ENCODE measurements at regions not wholly inside any gene's neighbourhood (a gene's known extent, or its start where the extent isn't known, plus 50 kb on each side); places are given as distances from the start of the nearest gene placed in this dataset.

GRCh38 chr17:55561316-55561972 lies 50.2 kb upstream of the SMIM36 start:
- no peak for ATAC-seq
- TF ChIP-seq GLIS3 (CRISPR knock-in tag; IDR thresholded peaks at IDR 0.05) (no peak), ISL1 (CRISPR knock-in tag; IDR thresholded peaks at IDR 0.05) (no peak), TSHZ2 (CRISPR knock-in tag; IDR thresholded peaks at IDR 0.05) (no peak), SNAI2 (CRISPR knock-in tag; IDR thresholded peaks at IDR 0.05) (no peak), ZNF565 (CRISPR knock-in tag; conservative IDR thresholded peaks at IDR 0.05; ENCODE audit: low read depth) (no peak), POU6F1 (CRISPR knock-in tag; IDR thresholded peaks at IDR 0.05; ENCODE audit: borderline replicate concordance, low read depth) (no peak), ESRRG (CRISPR knock-in tag; IDR thresholded peaks at IDR 0.05) (no peak), RARB (CRISPR knock-in tag; IDR thresholded peaks at IDR 0.05) (no peak), ZC3H10 (CRISPR knock-in tag; IDR thresholded peaks at IDR 0.05) (no peak), BACH2 (CRISPR knock-in tag; IDR thresholded peaks at IDR 0.05; ENCODE audit: borderline replicate concordance) (no peak), ZFP3 (CRISPR knock-in tag; IDR thresholded peaks at IDR 0.05) (no peak), PPARA (CRISPR knock-in tag; IDR thresholded peaks at IDR 0.05; ENCODE audit: borderline replicate concordance) (no peak), CREB5 (CRISPR knock-in tag; IDR thresholded peaks at IDR 0.05; ENCODE audit: low read depth) (no peak), CSRNP3 (CRISPR knock-in tag; IDR thresholded peaks at IDR 0.05) (no peak)

Measured in SK-N-SH treated with all-trans-retinoic acid at 6 μM for 48 hours (cell line).